Psoas muscle (tissue), 7 donors: ENCODE measurements at regions not wholly inside any gene's neighbourhood (a gene's known extent, or its start where the extent isn't known, plus 50 kb on each side); places are given as distances from the start of the nearest gene placed in this dataset.

ENCODE experiments used
- ATAC-seq, 4 donors: fragments of 200-7000 bp; cut with Tn5 transposase; one replicate each; pipeline ENCODE4 v1.9.1; 2020; ENCODE audit warnings: moderate library complexity in 3 of 4, mild to moderate bottlenecking in 2 of 4
- DNase-seq, 2 donors: peaks; one replicate each; pipeline ENCODE4 v3.0.0-alpha.2; 2020
- H3K27ac ChIP-seq: fragments of 200-600 bp; one replicate; pipeline ENCODE4 v1.8.0; 2022
- H3K27me3 ChIP-seq, 3 donors: fragments of 200-600 bp in 1 of 3; one replicate each; pipeline versions ENCODE4 v1.6.1 to v1.8.0; 2013 to 2022; ENCODE audit warnings: low read length in 2 of 3, mild to moderate bottlenecking in 2 of 3, moderate library complexity in 1 of 3; ENCODE audit not compliant: insufficient read depth in 3 of 3
- H3K36me3 ChIP-seq, 2 donors: fragments of 200-600 bp in 1 of 2; one replicate each; pipeline versions ENCODE4 v1.6.1 to v1.8.0; 2013 to 2022; ENCODE audit warnings: low read depth in 1 of 2, mild to moderate bottlenecking in 1 of 2, moderate library complexity in 1 of 2; ENCODE audit not compliant: insufficient read depth in 1 of 2
- H3K4me1 ChIP-seq: fragments of 200-600 bp; one replicate; pipeline ENCODE4 v1.8.0; 2022
- H3K4me3 ChIP-seq: fragments of 200-600 bp; one replicate; pipeline ENCODE4 v1.8.0; 2022; ENCODE audit warnings: mild to moderate bottlenecking
- H3K9me3 ChIP-seq: fragments of 200-600 bp; one replicate; pipeline ENCODE4 v1.8.0; 2022
- CTCF ChIP-seq: fragments of 200-600 bp; IDR thresholded peaks from one replicate; pipeline ENCODE4 v1.8.0; 2022; ENCODE audit warnings: antibody characterized with exemption
- WGBS, 3 donors: extraction: QIAGEN DNeasy Blood & Tissue Kit; methylation state at CpG; one replicate each; pipeline versions ENCODE4 v1.1.6 to v1.1.7; 2013; 5-methylcytosine and 5-hydroxymethylcytosine counted together
- intact Hi-C, 2 donors: fragments of 100-400 bp; cut with DNase I; formaldehyde crosslinking; loops; one replicate each; pipeline versions ENCODE4 v1.11.0 to v1.14.2; 2022
- donor health status: healthy with polysubstance abuse.
- donor health status: DM: no; HTN: no; CAD: no; lungs with moderate emphysema.
- donor health status: Bipolar disorder and iron deficiency.
- donor health status: healthy.
- donor health status: DM: yes; HTN: yes; CAD: no.
- donor health status: DM: no; HTN: no; CAD: no.
- donor health status: DM: yes; HTN: yes; CAD: no.

DNA sequence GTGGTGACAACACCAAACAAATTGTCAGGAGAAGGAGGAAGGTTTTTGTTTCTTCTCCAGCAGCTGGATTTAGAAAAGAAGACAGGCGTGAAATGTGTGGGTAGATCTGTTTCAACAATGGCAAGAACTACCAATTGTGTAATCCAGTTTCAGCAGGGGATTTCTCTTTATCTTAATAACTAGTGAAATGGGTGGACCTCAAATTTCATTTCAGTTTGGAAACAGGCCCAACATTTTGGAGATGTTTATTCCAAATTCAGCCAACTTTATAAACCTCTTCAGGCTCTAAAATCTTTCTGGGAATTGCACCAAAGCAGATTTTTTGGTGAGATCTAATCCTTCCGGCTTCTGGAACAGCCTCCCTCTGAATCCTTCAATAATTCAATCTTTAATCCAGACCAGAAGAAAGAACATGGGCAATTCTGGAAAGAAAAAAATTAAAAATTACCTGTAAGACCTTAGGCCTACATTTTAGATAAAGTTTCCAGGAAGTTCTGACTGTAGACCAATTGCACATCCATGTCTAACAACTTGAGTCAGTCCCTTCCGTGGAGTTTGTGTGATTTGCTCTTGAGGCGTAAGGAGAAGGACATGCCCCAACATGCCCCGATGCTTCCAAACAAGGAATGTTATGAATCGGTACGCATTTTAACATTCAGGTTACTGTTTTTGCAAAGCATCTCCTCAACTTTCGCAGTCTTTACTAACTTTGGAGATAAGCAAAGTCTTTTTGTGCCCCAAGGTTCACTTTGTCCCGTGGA lies 423.6 kb downstream of the IRX1 start:
- DNase-seq (no peak), ATAC-seq (peak in 2 of 4 donors; percentile 23 to 71)
- intact Hi-C loops, result no loop called here
- Histone ChIP-seq H3K27me3 (no peaks in the 10 kb centered on the region), H3K27ac (no peak overlapping the region), H3K4me1 (no peaks in the 10 kb centered on the region), H3K9me3 (no peaks in the 10 kb centered on the region), H3K36me3 (no peaks in the 10 kb centered on the region), H3K4me3 (no peak overlapping the region)
- TF ChIP-seq CTCF, result no peak
- WGBS, 3 donors, result 42 to 52% (median 44%) methylated on average over 9 of the region's 9 CpGs

- H3K36me3 ChIP-seq, result no peaks in the 10 kb centered on the region
- H3K27ac ChIP-seq, result no peak overlapping the region
- no peaks in the 10 kb centered on the region for H3K27me3 ChIP-seq
- ATAC-seq, result peak in 1 of 4 donors; percentile 53
- no peaks in the 10 kb centered on the region for H3K9me3 ChIP-seq
- H3K4me3 ChIP-seq, result no peak overlapping the region
- WGBS, 3 donors, result 83 to 87% (median 85%) methylated on average over 6 of the region's 6 CpGs
- TF ChIP-seq CTCF, result no peak
- intact Hi-C loops, result no loop called here
- no peak for DNase-seq
- H3K4me1 ChIP-seq, result no peaks in the 10 kb centered on the region
Measured at GRCh38 chr5:4019841-4020240, 424.2 kb downstream of the IRX1 start.

DNA sequence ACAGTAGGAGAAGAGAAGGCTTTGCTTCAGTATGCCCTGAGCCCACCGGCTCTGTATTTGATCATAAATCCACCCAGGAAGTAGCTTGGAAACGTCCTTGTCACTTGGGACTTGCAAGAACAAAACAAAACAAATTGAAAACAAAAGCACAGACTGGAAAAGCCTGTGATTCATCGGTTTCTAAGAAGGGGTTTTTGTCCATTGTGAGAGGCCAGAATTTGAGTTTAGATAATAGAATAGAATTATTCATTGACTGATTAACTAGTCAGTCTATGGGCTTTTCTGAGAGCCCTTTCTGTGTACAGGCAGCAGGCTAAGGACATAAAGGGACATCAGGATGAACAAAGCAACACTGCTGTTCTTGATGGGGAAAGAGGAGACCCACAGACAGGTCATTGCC lies 424.8 kb downstream of the IRX1 start:
- DNase-seq (no peak), ATAC-seq (no peak)
- H3K36me3 ChIP-seq, result no peaks in the 10 kb centered on the region
- H3K9me3 ChIP-seq, result no peaks in the 10 kb centered on the region
- H3K27ac ChIP-seq, result no peak overlapping the region
- no peak for TF ChIP-seq CTCF
- H3K27me3 ChIP-seq, result no peaks in the 10 kb centered on the region
- H3K4me1 ChIP-seq, result no peaks in the 10 kb centered on the region
- intact Hi-C loops, result no loop called here
- 26 to 38% (median 31%) methylated on average over 3 of the region's 3 CpGs for WGBS, 3 donors
- H3K4me3 ChIP-seq, result no peak overlapping the region

DNA sequence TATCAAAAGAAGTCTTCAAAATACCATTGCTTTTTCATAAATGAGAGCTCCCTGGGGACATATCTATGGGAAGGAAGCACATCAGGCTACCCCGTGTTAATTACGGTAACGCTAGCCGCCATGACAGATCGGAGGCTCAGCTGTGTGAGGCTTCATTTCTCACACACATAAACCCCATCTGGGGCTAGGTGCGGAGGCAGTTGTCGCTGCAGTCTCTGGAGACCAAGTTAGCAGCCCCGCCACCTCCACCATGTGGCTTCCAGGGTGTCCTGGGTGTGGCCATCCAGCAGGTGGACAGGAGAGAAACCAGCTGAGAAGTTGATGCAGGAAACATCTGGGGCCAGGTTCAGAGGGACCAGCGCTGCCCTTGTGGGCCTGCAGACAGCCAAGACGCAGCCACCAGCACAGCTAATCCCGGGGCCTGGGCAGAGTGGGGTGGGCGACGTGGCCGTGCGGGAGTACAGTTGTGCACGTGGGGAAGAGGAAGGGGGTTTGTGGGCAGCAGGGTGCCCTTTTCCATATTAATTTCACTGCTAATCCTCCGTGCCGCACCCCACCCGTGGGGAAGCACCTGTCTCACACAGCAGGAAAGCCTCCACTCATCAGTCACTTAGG lies 426.5 kb downstream of the IRX1 start:
- no peak overlapping the region for H3K27ac ChIP-seq
- no peaks in the 10 kb centered on the region for H3K4me1 ChIP-seq
- H3K9me3 ChIP-seq, result no peaks in the 10 kb centered on the region
- intact Hi-C loops, result no loop called here
- WGBS, 3 donors, result 61 to 70% (median 65%) methylated on average over 19 of the region's 19 CpGs
- ATAC-seq (no peak), DNase-seq (no peak)
- no peak overlapping the region for H3K4me3 ChIP-seq
- no peaks in the 10 kb centered on the region for H3K27me3 ChIP-seq
- TF ChIP-seq CTCF, result no peak
- no peaks in the 10 kb centered on the region for H3K36me3 ChIP-seq
